Thyroid gland (tissue), 4 donors: ENCODE measurements at regions not wholly inside any gene's neighbourhood (a gene's known extent, or its start where the extent isn't known, plus 50 kb on each side); places are given as distances from the start of the nearest gene placed in this dataset.

Experiments used
- CTCF ChIP-seq, 6 experiments: fragments of 200-600 bp in 3 of 6; fragments of 450-650 bp in 3 of 6; sonication (generic) in 3 of 6; IDR thresholded peaks; one replicate each; pipeline ENCODE4 v1.5.1; 2016 to 2019; ENCODE audit warnings: antibody characterized with exemption in 6 of 6, mild to moderate bottlenecking in 2 of 6, inconsistent platforms in 1 of 6, moderate library complexity in 1 of 6
- POLR2A ChIP-seq, 2 donors: fragments of 450-650 bp; IDR thresholded peaks; one replicate each; pipeline ENCODE4 v1.6.1; 2017; ENCODE audit warnings: antibody characterized with exemption in 2 of 2, mild to moderate bottlenecking in 2 of 2, moderate library complexity in 1 of 2

DNA sequence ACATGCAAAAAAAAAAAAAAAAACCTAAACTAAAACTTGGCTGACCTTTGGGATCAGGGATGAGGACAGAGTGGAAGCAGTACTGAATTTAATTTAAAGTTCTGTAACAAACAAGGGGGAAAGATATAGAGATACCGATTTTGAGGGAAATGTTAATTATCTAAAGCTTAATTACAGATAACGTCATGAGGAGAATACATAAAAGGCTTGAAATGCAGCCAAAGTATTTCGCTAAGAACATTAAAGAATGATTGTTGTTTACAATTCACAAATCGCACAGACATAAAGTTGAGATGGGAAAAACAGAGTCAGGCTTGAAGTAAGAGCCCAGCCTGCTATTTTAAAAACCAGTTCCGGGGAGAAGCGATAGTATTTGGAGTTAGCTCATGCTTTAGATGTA is 208.0 kb upstream of the SASH1 start:
- TF ChIP-seq CTCF (IDR thresholded peaks at IDR 0.05) (no peak), POLR2A (IDR thresholded peaks at IDR 0.05) (no peak)
